Activated T-cell treated with anti-CD3 and anti-CD28 coated beads for 48 hours (primary cell): ENCODE measurements at regions not wholly inside any gene's neighbourhood (a gene's known extent, or its start where the extent isn't known, plus 50 kb on each side); places are given as distances from the start of the nearest gene placed in this dataset.

Experiments used
- DNase-seq: peaks from one replicate; pipeline ENCODE4 v3.0.0-alpha.2; 2020; ENCODE audit warnings: low read depth

- no peak for DNase-seq
Observed at GRCh38 chr3:182258538-182259177, 534.6 kb upstream of the ATP11B start.

- DNase-seq: no peak
Observed at GRCh38 chr3:182259579-182259978, 533.7 kb upstream of the ATP11B start.

- no peak for DNase-seq
Observed at GRCh38 chr3:182261041-182261440, 532.3 kb upstream of the ATP11B start.

GRCh38 chr3:182268711-182269110 is 524.6 kb upstream of the ATP11B start:
- no peak for DNase-seq

- DNase-seq: no peak
Observed at GRCh38 chr3:182276512-182276911, 516.8 kb upstream of the ATP11B start.

GRCh38 chr3:182284793-182285192 is 508.5 kb upstream of the ATP11B start:
- DNase-seq: no peak

GRCh38 chr3:182292591-182292990 is 500.7 kb upstream of the ATP11B start:
- DNase-seq: no peak

GRCh38 chr3:182294256-182294655 is 499.0 kb upstream of the ATP11B start:
- DNase-seq: no peak

- no peak for DNase-seq
Observed at GRCh38 chr3:182294696-182295095, 498.6 kb upstream of the ATP11B start.

- DNase-seq: no peak
Observed at GRCh38 chr3:182300266-182300665, 493.0 kb upstream of the ATP11B start.

GRCh38 chr3:182303169-182303568 is 490.1 kb upstream of the ATP11B start:
- no peak for DNase-seq

GRCh38 chr3:182305881-182306665 is 487.2 kb upstream of the ATP11B start:
- no peak for DNase-seq

- DNase-seq: no peak
Observed at GRCh38 chr3:182308328-182308727, 485.0 kb upstream of the ATP11B start.

GRCh38 chr3:182309120-182309519 is 484.2 kb upstream of the ATP11B start:
- DNase-seq: no peak

GRCh38 chr3:182315313-182315712 is 478.0 kb upstream of the ATP11B start:
- no peak for DNase-seq

- no peak for DNase-seq
Observed at GRCh38 chr3:182323126-182323700, 470.1 kb upstream of the ATP11B start.

GRCh38 chr3:182323898-182324297 is 469.4 kb upstream of the ATP11B start:
- DNase-seq: no peak

- no peak for DNase-seq
Observed at GRCh38 chr3:182325213-182325950, 467.9 kb upstream of the ATP11B start.

- no peak for DNase-seq
Observed at GRCh38 chr3:182327196-182327681, 466.1 kb upstream of the ATP11B start.

GRCh38 chr3:182330646-182331045 is 462.7 kb upstream of the ATP11B start:
- no peak for DNase-seq

- no peak for DNase-seq
Observed at GRCh38 chr3:182331341-182331740, 462.0 kb upstream of the ATP11B start.

- no peak for DNase-seq
Observed at GRCh38 chr3:182342252-182342651, 451.1 kb upstream of the ATP11B start.
